H1 (cell line): ENCODE measurements at regions not wholly inside any gene's neighbourhood (a gene's known extent, or its start where the extent isn't known, plus 50 kb on each side); places are given as distances from the start of the nearest gene placed in this dataset.

Experiments
- CTCF ChIA-PET: fragments of 300-600 bp; sonication (Branson Sonifier 250); formaldehyde crosslinking; loops from one replicate; lab custom pipeline; 2021; ENCODE audit not compliant: partially characterized antibody; lab: Charles Lee
- POLR2A ChIA-PET: fragments of 300-600 bp; sonication (Branson Sonifier 250); formaldehyde crosslinking; loops from one replicate; lab custom pipeline; 2021; ENCODE audit warnings: inconsistent platforms; ENCODE audit not compliant: partially characterized antibody; lab: Charles Lee
- DNase-seq, 2 experiments: peaks; one replicate each; pipeline versions ENCODE4 v3.0.0 to v3.0.0-alpha.2; 2010 to 2022; ENCODE audit warnings: low spot score in 2 of 2, low read depth in 1 of 2, mixed read lengths in 1 of 2
- FAIRE-seq: peaks from 2 replicates; lab custom pipeline; 2011; peaks lifted over from hg19 to GRCh38; lab: Jason Lieb, UNC
- H2AFZ ChIP-seq: 2 replicates; pipeline ENCODE4 v1.8.1; 2012; ENCODE audit warnings: low read length, inconsistent platforms
- H2AK5ac ChIP-seq: 2 replicates; pipeline ENCODE4 v1.6.1; 2013; ENCODE audit warnings: low read depth, low read length
- H2BK120ac ChIP-seq: replicated peaks from 2 replicates; pipeline ENCODE3; 2013; ENCODE audit warnings: low read depth, low read length, inconsistent platforms
- H2BK12ac ChIP-seq: 2 replicates; pipeline ENCODE4 v1.6.1; 2013; ENCODE audit warnings: low read depth, low read length
- H2BK15ac ChIP-seq: 2 replicates; pipeline ENCODE4 v1.6.1; 2013; ENCODE audit warnings: low read length
- H2BK20ac ChIP-seq: 2 replicates; pipeline ENCODE4 v1.6.1; 2013; ENCODE audit warnings: low read length
- H2BK5ac ChIP-seq: 2 replicates; pipeline ENCODE4 v1.6.1; 2013; ENCODE audit warnings: low read depth, low read length
- H3K14ac ChIP-seq: 2 replicates; pipeline ENCODE4 v1.6.1; 2013; ENCODE audit warnings: inconsistent platforms; ENCODE audit not compliant: insufficient read length
- H3K18ac ChIP-seq: 2 replicates; pipeline ENCODE4 v1.6.1; 2013; ENCODE audit warnings: low read length; ENCODE audit errors: extremely low read depth
- H3K23ac ChIP-seq: 2 replicates; pipeline ENCODE4 v1.6.1; 2013; ENCODE audit warnings: inconsistent platforms; ENCODE audit not compliant: insufficient read length
- H3K23me2 ChIP-seq: 2 replicates; pipeline ENCODE4 v1.6.1; 2013; ENCODE audit warnings: low read depth, low read length
- H3K27ac ChIP-seq: 2 replicates; pipeline ENCODE4 v1.6.1; 2011; ENCODE audit warnings: low read depth, low read length, inconsistent platforms
- H3K27me3 ChIP-seq, 4 experiments: replicated peaks in 1 of 4; 1 replicate in 1 of 4; 2 replicates in 3 of 4; pipeline versions ENCODE4 v1.6.1 to v1.8.1; 2011 to 2013; ENCODE audit warnings: low read length in 3 of 4, mild to moderate bottlenecking in 3 of 4, inconsistent platforms in 2 of 4, mixed read lengths in 2 of 4, moderate library complexity in 1 of 4; ENCODE audit not compliant: control insufficient read depth in 3 of 4, insufficient read depth in 3 of 4; ENCODE audit errors: extremely low read depth in 1 of 4
- H3K36me3 ChIP-seq, 4 experiments: 2 replicates each; pipeline versions ENCODE4 v1.6.1 to v1.8.1; 2011 to 2013; ENCODE audit warnings: mild to moderate bottlenecking in 4 of 4, low read length in 3 of 4, moderate library complexity in 2 of 4, control low read depth in 1 of 4, inconsistent platforms in 1 of 4; ENCODE audit not compliant: insufficient read depth in 4 of 4, control insufficient read depth in 2 of 4
- H3K4ac ChIP-seq: replicated peaks from 2 replicates; pipeline ENCODE3; 2013; ENCODE audit warnings: low read length, low read depth, mixed read lengths, inconsistent platforms; ENCODE audit not compliant: insufficient read length
- H3K4me1 ChIP-seq, 4 experiments: replicated peaks in 1 of 4; 1 replicate in 1 of 4; 2 replicates in 3 of 4; pipeline versions ENCODE4 v1.6.1 to v1.8.1; 2011 to 2013; ENCODE audit warnings: low read length in 3 of 4, inconsistent platforms in 2 of 4, mixed read lengths in 1 of 4; ENCODE audit not compliant: insufficient read depth in 4 of 4, control insufficient read depth in 3 of 4
- H3K4me2 ChIP-seq, 2 experiments: 2 replicates each; pipeline versions ENCODE4 v1.6.1 to v1.8.1; 2011 to 2013; ENCODE audit warnings: low read depth in 2 of 2, low read length in 2 of 2, control low read depth in 1 of 2, inconsistent platforms in 1 of 2, mild to moderate bottlenecking in 1 of 2; ENCODE audit not compliant: insufficient read depth in 1 of 2
- H3K4me3 ChIP-seq, 4 experiments: fragments of 200-600, 300-600 bp in 1 of 4; sonication (generic), shearing (Covaris generic), sonication (Bioruptor Twin) in 1 of 4; 2 replicates each; pipeline versions ENCODE4 v1.5.1 to v1.8.1; 2011 to 2016; ENCODE audit warnings: low read length in 4 of 4, low read depth in 3 of 4, control low read depth in 2 of 4, inconsistent platforms in 2 of 4, mild to moderate bottlenecking in 2 of 4, mixed read lengths in 1 of 4, moderate library complexity in 1 of 4; ENCODE audit not compliant: insufficient read depth in 2 of 4; ENCODE audit errors: extremely low read depth in 1 of 4
- H3K56ac ChIP-seq: replicated peaks from 2 replicates; pipeline ENCODE3; 2013; ENCODE audit warnings: low read depth, mild to moderate bottlenecking, mixed read lengths, low read length, inconsistent platforms; ENCODE audit not compliant: insufficient read length
- H3K79me1 ChIP-seq: 2 replicates; pipeline ENCODE4 v1.6.1; 2013; ENCODE audit warnings: low read depth, low read length, control low read depth
- H3K79me2 ChIP-seq, 2 experiments: 2 replicates each; pipeline versions ENCODE4 v1.6.1 to v1.8.1; 2012 to 2013; ENCODE audit warnings: low read length in 2 of 2, mild to moderate bottlenecking in 2 of 2, inconsistent platforms in 1 of 2; ENCODE audit not compliant: insufficient read depth in 2 of 2, control insufficient read depth in 1 of 2
- H3K9ac ChIP-seq, 4 experiments: replicated peaks in 1 of 4; 1 replicate in 1 of 4; 2 replicates in 3 of 4; pipeline versions ENCODE4 v1.6.1 to v1.8.1; 2011 to 2013; ENCODE audit warnings: low read depth in 3 of 4, low read length in 3 of 4, control low read depth in 2 of 4, mild to moderate bottlenecking in 2 of 4, moderate library complexity in 2 of 4, inconsistent platforms in 1 of 4; ENCODE audit errors: extremely low read depth in 1 of 4
- H3K9me3 ChIP-seq, 2 experiments: 2 replicates each; pipeline versions ENCODE4 v1.6.1 to v1.8.1; 2012 to 2013; ENCODE audit warnings: mild to moderate bottlenecking in 2 of 2, moderate library complexity in 2 of 2, control low read depth in 1 of 2, inconsistent platforms in 1 of 2, low read depth in 1 of 2, low read length in 1 of 2, mixed read lengths in 1 of 2; ENCODE audit not compliant: insufficient read depth in 2 of 2
- H4K20me1 ChIP-seq, 2 experiments: replicated peaks in 1 of 2; 2 replicates each; pipeline versions ENCODE3 to v1.8.1; 2011 to 2013; ENCODE audit warnings: inconsistent platforms in 2 of 2, low read length in 2 of 2, mild to moderate bottlenecking in 1 of 2; ENCODE audit not compliant: insufficient read depth in 2 of 2, control insufficient read depth in 1 of 2
- H4K5ac ChIP-seq: 2 replicates; pipeline ENCODE4 v1.6.1; 2013; ENCODE audit warnings: low read length, low read depth, mixed read lengths, inconsistent platforms; ENCODE audit not compliant: insufficient read length
- H4K8ac ChIP-seq: 2 replicates; pipeline ENCODE4 v1.8.0; 2013; ENCODE audit warnings: mild to moderate bottlenecking, moderate library complexity, low read length, inconsistent platforms; ENCODE audit not compliant: insufficient read depth; ENCODE audit errors: extremely low read depth
- H4K91ac ChIP-seq: replicated peaks from 2 replicates; pipeline ENCODE3; 2013; ENCODE audit warnings: low read length, mixed read lengths, inconsistent platforms; ENCODE audit not compliant: insufficient read length
- ASH2L ChIP-seq: fragments of 200-600, 300-600 bp; sonication (generic); IDR thresholded peaks from one replicate; pipeline ENCODE4 v1.7.1; 2017; ENCODE audit warnings: low read length
- ATF3 ChIP-seq: IDR thresholded peaks from 2 replicates; pipeline ENCODE4 v1.6.1; 2011; ENCODE audit warnings: low read depth, mild to moderate bottlenecking, low read length; ENCODE audit not compliant: insufficient read depth
- BCL11A ChIP-seq, 2 experiments: IDR thresholded peaks; one replicate each; pipeline ENCODE4 v1.6.1; 2011; ENCODE audit warnings: low read depth in 2 of 2, low read length in 2 of 2, mild to moderate bottlenecking in 2 of 2
- CHD2 ChIP-seq: IDR thresholded peaks from 2 replicates; pipeline ENCODE4 v1.6.1; 2012; ENCODE audit warnings: low read length, improper control_type of control experiment
- CREB1 ChIP-seq: IDR thresholded peaks from 2 replicates; pipeline ENCODE4 v1.6.1; 2012; ENCODE audit warnings: inconsistent platforms
- EP300 ChIP-seq, 2 experiments: IDR thresholded peaks; 1 replicate in 1 of 2; 2 replicates in 1 of 2; pipeline ENCODE4 v1.6.1; 2011 to 2012; ENCODE audit warnings: low read depth in 2 of 2, low read length in 2 of 2, mild to moderate bottlenecking in 2 of 2, borderline replicate concordance in 1 of 2, inconsistent platforms in 1 of 2, moderate library complexity in 1 of 2
- KDM5A ChIP-seq: fragments of 200-600 bp; IDR thresholded peaks from 2 replicates; pipeline ENCODE4 v1.7.1; 2012; ENCODE audit warnings: mild to moderate bottlenecking, low read length, inconsistent platforms, mixed read lengths
- PHF8 ChIP-seq: fragments of 200-600 bp; sonication (generic); conservative IDR thresholded peaks from 2 replicates; pipeline ENCODE4 v1.7.1; 2012; ENCODE audit warnings: low read depth, mild to moderate bottlenecking, inconsistent platforms, low read length, moderate library complexity
- RNF2 ChIP-seq: fragments of 200-900, 300-1000 bp; sonication (generic); IDR thresholded peaks from 2 replicates; pipeline ENCODE4 v1.7.1; 2016; ENCODE audit warnings: borderline replicate concordance, low read depth, mild to moderate bottlenecking, antibody characterized with exemption, low read length; ENCODE audit not compliant: poor library complexity, severe bottlenecking; ENCODE audit errors: missing control alignments
- SIX5 ChIP-seq: IDR thresholded peaks from 2 replicates; pipeline ENCODE4 v1.6.1; 2011; ENCODE audit warnings: mild to moderate bottlenecking, low read depth, low read length
- SP1 ChIP-seq: IDR thresholded peaks from 2 replicates; pipeline ENCODE4 v1.6.1; 2011; ENCODE audit warnings: low read depth, low read length
- SRF ChIP-seq: IDR thresholded peaks from 2 replicates; pipeline ENCODE4 v1.6.1; 2011; ENCODE audit warnings: mild to moderate bottlenecking, low read depth, low read length, moderate library complexity
- SUZ12 ChIP-seq: fragments of 200-600 bp; sonication (generic); IDR thresholded peaks from 2 replicates; pipeline ENCODE4 v1.6.1; 2012; ENCODE audit warnings: mild to moderate bottlenecking, inconsistent platforms, low read length, moderate library complexity, mixed read lengths
- TBP ChIP-seq: IDR thresholded peaks from 2 replicates; pipeline ENCODE4 v1.6.1; 2011; ENCODE audit warnings: low read depth, low read length, improper control_type of control experiment
- WGBS, 2 experiments: shearing (Covaris generic) in 1 of 2; methylation state at CpG; one replicate each; pipeline versions ENCODE4 v1.1.6 to v1.1.7; 2013 to 2015; ENCODE audit warnings: low lambda C conversion rate in 2 of 2, mixed read lengths in 2 of 2, inconsistent platforms in 1 of 2, low coverage in 1 of 2, missing lambda C conversion rate in 1 of 2; ENCODE audit not compliant: insufficient replicate concordance in 2 of 2, insufficient coverage in 1 of 2, insufficient read length in 1 of 2; ENCODE audit errors: extremely low coverage in 1 of 2, missing lambda C conversion rate in 1 of 2; 5-methylcytosine and 5-hydroxymethylcytosine counted together

DNA sequence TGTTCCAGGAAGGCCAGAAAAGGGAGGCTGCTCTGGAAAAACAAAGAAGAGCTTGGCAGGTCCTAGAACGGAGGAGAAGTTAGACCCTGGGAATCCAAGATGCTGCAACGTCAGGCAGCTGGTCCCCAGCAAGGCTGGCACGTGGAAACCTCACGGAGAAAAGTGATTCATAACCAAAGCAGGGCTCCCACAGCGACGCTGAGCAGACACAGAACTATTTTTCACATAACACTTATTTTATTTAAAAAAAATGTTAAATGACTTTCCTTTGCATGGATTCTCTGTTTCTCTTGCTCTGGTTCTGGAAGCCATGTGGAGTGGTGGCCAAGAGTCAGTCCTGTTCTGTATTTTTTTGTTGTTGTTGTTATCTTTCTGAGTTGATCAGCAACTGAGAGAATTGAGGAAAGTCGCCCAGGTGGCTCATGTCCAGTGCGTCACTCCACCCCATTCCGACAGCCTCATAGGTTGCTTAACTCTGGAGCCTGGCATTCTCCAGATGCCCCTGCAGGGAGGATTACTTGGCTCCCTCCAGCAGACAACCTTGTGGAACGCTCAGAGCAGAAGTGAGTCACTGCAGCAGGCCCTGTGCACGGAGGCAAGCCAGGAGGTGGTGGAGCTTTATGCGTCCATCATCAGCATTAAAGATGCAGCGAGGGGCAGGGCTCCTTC lies 229.9 kb upstream of the HDAC4 start:
- no peak overlapping the region for H3K27ac ChIP-seq
- H2BK120ac ChIP-seq, result no peak overlapping the region
- H3K4me3 ChIP-seq, result no peak overlapping the region
- H4K5ac ChIP-seq, result no peak overlapping the region
- H3K79me2 ChIP-seq, result no peaks in the 10 kb centered on the region
- H2BK15ac ChIP-seq, result no peak overlapping the region
- FAIRE-seq (no peak), DNase-seq (no peak)
- H3K56ac ChIP-seq, result no peak overlapping the region
- no peak overlapping the region for H2BK5ac ChIP-seq
- no peaks in the 10 kb centered on the region for H3K79me1 ChIP-seq
- H3K4ac ChIP-seq, result no peak overlapping the region
- no peaks in the 10 kb centered on the region for H3K27me3 ChIP-seq
- CTCF ChIA-PET, result no interaction called here
- H2AFZ ChIP-seq, result no peak overlapping the region
- no peaks in the 10 kb centered on the region for H3K23me2 ChIP-seq
- H3K4me1 ChIP-seq, result peaks cover 0 to 5% (median 1%) of the 10 kb centered on the region in 4 experiments; a peak in 1 of 7 replicates
- no peak overlapping the region for H3K23ac ChIP-seq
- peaks cover 0 to 2% of the 10 kb centered on the region in 2 experiments; a peak in 1 of 4 replicates for H3K9me3 ChIP-seq
- WGBS, 2 experiments, result 87% methylated on average over 13 of the region's 13 CpGs; no CpG with 5 or more reads in 1 of the 2 experiments
- no peak overlapping the region for H3K14ac ChIP-seq
- no peak overlapping the region for H3K18ac ChIP-seq
- no peak overlapping the region for H2AK5ac ChIP-seq
- POLR2A ChIA-PET, result no interaction called here
- no peak overlapping the region for H2BK20ac ChIP-seq
- H4K91ac ChIP-seq, result no peak overlapping the region
- H3K4me2 ChIP-seq, result no peak overlapping the region
- H4K8ac ChIP-seq, result no peak overlapping the region
- no peaks in the 10 kb centered on the region for H4K20me1 ChIP-seq
- no peaks in the 10 kb centered on the region for H3K36me3 ChIP-seq
- H2BK12ac ChIP-seq, result no peak overlapping the region
- no peak overlapping the region for H3K9ac ChIP-seq
- TF ChIP-seq EP300 (IDR thresholded peaks at IDR 0.05; ENCODE audit: borderline replicate concordance in 1 of 2, low read depth in 2 of 2, low read length in 2 of 2), result no peak
- no peak for TF ChIP-seq ATF3
- TF ChIP-seq TBP, result no peak
- no peak for TF ChIP-seq SP1
- TF ChIP-seq BCL11A (IDR thresholded peaks at IDR 0.05; ENCODE audit: low read depth in 2 of 2, low read length in 2 of 2), result no peak
- no peak for TF ChIP-seq SIX5
- TF ChIP-seq ASH2L, result no peak
- TF ChIP-seq RNF2, result no peak
- no peak for TF ChIP-seq PHF8
- TF ChIP-seq SUZ12, result no peak
- no peak for TF ChIP-seq SRF
- TF ChIP-seq CREB1, result no peak
- no peak for TF ChIP-seq CHD2
- TF ChIP-seq KDM5A, result no peak
